ENCODE measurements at regions not wholly inside any gene's neighbourhood (a gene's known extent, or its start where the extent isn't known, plus 50 kb on each side); places are given as distances from the start of the nearest gene placed in this dataset.

DNA sequence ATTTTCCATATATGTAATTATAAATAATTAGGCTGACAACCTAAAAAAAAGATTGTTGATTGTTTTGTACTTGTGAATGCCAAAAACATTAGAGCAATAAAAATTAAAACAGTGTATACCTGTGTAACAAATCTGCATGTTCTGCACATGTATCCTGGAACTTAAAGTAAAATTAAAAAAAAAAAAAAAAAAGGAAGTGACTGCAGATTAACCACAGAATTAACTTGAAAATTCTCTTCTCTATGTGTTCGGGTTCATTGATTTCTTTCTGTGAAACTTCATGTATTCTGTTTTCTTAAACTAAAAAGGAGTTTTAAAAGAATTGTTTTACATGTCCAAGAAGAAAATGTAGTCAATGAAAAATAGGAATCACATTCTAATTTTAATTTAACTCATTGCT is 95.7 kb downstream of the FASLG start (continued):
- TF ChIP-seq HDAC2 (IDR thresholded peaks at IDR 0.05; ENCODE audit: borderline replicate concordance in 1 of 2, low read depth in 2 of 2, low read length in 2 of 2) = no peak
- TF ChIP-seq POLR2AphosphoS5 (IDR thresholded peaks at IDR 0.05; ENCODE audit: low read depth, low read length) = no peak
- no peak for TF ChIP-seq TEAD4 (IDR thresholded peaks at IDR 0.05; ENCODE audit: low read depth, low read length)
- TF ChIP-seq SRF (IDR thresholded peaks at IDR 0.05; ENCODE audit: low read depth, low read length) = no peak
- TF ChIP-seq, protein P1, sequence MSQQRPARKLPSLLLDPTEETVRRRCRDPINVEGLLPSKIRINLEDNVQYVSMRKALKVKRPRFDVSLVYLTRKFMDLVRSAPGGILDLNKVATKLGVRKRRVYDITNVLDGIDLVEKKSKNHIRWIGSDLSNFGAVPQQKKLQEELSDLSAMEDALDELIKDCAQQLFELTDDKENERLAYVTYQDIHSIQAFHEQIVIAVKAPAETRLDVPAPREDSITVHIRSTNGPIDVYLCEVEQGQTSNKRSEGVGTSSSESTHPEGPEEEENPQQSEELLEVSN (IDR thresholded peaks at IDR 0.05) = no peak
- TF ChIP-seq NANOG (IDR thresholded peaks at IDR 0.05; ENCODE audit: insufficient read depth, low read depth, low read length, poor library complexity, severe bottlenecking) = no peak
- TF ChIP-seq SP1 (IDR thresholded peaks at IDR 0.05; ENCODE audit: low read depth, low read length) = no peak

Measured in H1 (cell line).